HG03066 (cell line): ENCODE measurements at regions not wholly inside any gene's neighbourhood (a gene's known extent, or its start where the extent isn't known, plus 50 kb on each side); places are given as distances from the start of the nearest gene placed in this dataset.

ENCODE experiments used
- ATAC-seq: cut with Tn5 transposase; IDR thresholded peaks from one replicate; pipeline ENCODE4 v1.9.1; 2021; ENCODE audit warnings: low read depth; ENCODE audit not compliant: unreplicated experiment

DNA sequence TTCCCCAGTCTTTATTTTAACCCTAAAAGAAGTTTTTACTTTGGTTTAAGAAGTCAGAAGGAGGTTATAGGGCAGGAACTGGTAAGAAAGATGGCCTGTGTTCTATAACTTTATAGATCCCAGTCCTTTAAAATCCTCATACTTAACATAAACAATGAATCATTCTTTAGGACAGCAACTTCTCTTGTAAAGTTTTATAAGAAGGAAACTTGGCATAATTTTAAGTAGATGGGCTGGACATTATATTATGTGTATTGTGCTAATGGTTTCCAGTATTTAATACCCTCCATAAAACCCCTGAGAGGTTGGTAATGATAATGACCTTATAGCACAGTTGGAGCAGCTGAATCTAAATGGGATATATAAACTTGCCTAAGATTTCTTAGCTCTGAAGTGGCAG, 247.2 kb downstream of the FAM170A start:
- ATAC-seq: no peak

DNA sequence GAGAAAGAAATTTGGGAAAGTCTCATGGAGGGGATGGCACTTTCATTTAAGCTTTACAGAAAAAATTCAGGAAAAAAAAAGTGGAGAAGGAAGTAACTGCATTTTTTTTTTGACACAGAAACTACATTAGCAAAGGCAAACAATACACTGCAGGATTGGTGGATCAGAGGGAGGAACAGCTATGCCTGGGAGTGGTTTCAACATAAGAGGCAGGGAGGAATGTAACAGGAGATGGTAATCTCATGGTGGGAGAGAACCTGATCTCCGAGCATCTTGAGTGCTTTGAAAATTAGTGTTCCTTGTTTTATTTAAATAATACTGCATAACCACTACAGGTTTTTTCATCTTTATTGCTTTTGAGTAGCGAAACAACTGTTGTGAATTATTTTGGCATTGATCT, 249.4 kb downstream of the FAM170A start:
- ATAC-seq: no peak

DNA sequence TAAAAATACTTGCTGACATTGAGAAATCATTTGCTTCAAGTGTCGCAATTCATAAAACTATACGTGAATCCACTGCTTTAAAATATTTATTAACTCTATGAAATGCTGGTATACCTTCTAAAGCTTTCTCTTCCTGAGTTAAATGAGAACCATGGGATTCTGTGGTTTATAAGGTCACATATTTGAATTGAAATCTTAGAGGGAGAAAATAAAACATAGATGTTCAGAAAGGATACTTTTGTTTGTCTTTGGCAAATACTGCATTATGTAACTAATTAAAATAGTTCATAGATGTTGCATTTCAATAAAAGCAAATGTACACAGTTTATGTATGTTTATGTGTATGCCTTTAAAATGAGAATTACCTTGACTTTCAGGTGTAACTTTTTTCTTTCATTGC, 250.1 kb downstream of the FAM170A start:
- no peak for ATAC-seq

DNA sequence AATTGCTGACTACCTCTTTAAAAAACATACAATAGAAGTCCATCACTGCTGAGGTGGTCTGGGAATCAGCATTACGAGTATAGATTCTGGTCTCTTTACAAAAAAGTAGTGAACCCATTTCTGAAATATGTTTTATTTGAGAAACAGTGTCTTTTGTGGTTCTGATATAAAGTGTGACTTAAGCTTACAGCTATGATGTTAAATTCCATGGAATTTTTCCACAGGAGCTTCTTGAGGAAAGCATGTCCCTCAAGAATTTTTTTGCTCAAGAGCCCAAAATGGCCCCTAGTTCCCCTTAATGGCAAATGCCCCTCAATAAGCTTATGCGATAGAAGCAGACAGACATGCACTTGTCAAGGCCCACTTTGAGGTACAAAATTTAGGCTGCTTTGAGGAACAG, 265.7 kb downstream of the FAM170A start:
- no peak for ATAC-seq

DNA sequence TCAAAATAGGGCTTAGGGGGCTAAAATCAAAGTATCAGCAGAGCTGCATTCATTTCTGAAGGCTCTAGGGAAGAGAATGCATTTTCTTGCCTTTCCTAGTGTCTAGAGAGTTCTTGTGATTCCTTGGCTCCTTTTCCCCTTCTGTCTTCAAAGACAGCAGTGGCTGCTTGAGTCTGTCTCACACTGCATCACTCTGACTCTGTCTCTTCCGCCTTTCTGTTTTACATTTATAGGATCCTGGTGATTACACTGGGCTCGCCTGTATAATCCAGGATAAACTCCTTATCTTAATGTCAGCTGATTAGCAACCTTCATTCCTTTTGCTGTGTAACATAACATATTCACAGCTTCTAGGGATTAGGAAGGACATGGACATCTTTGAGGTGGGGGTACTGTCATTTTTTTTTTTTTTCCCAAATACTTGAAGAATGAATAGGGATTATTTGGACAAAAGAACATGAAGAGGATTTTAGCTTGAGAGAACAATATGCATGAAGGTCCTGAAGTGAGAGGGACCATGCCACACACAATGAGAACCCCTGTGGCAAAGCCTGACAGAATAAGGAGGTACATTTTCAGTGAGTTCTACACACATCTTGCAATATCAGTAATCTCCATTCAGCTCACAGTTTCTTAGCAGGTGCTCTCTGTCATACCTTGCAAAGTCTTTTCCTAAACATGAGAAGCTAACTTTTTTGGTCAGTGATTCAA, 267.6 kb downstream of the FAM170A start:
- ATAC-seq: no peak

DNA sequence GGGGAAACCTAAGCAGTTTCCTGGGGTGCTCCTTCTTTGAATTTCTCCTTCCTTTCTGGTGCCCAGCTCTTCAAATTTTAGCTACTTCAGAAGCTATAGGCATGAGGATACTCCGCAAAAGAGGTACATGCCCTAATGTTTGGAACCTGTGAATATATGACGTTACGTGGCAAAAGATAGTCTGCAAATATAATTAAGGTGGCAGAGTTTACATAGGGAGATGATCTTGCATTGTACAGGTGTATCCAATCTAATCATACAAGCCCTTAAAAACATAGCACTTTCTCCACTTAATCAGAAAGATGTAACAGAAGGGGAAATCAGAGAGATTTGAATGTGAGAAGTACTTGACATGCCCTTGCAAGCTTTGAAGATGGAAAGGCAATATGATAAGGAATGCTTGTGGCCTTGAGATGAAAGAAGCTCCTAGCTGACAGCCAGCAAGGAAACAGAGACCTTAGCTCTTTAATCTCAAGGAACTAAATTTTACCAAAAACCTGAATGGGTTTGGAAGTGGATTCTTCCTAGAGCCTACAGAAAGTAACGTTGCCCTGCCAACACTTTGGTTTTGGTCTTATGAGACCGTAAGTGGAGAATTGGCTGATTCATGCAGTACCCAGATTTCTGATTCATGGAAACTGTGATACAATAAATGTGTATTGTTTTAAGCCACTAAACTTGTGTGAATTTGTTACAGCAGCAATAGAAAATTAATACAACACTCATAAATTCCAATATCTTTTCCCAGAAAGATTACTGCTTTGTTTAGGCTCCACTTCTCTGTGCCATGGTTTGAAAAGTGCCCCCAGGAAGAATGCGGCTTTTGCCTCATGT, 268.4 kb downstream of the FAM170A start:
- no peak for ATAC-seq

DNA sequence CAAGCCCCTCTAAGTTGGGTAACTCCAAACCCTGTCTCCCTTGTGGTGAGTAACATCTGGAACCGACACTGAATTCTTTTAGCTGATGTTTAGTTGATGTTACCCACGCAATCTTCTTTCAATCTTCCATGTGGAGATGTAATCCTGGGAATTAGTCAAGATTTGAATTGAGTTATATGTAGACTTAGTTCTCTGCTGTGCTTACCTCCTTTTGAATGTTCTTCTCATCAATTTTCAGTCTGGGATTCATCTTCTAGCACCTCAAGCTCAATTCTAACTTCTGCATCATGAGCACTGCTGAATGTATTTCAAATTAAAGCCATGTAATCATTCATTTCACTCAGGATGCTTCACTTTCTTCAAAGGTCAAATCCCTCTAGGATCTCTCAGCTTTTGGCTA, 270.6 kb downstream of the FAM170A start:
- ATAC-seq: no peak

DNA sequence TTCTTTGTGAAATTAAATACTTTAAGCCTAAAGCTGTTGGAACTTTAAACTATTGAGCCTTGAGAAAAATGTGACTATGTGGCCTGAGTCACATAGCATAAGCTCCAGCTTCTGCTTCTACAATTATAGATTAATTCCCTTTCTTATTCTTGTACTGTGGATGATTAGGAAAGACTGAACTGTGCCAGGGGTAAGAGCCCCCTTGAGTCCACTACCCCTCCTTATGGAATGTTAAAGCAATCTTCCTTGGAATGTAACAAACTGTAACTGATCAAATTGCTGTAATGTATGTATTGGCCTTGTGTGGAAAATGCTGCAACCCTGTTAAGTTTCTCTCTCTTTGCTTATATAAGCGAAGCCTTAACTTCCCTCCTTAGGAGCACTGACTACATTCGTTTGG, 273.2 kb downstream of the FAM170A start:
- ATAC-seq: no peak

DNA sequence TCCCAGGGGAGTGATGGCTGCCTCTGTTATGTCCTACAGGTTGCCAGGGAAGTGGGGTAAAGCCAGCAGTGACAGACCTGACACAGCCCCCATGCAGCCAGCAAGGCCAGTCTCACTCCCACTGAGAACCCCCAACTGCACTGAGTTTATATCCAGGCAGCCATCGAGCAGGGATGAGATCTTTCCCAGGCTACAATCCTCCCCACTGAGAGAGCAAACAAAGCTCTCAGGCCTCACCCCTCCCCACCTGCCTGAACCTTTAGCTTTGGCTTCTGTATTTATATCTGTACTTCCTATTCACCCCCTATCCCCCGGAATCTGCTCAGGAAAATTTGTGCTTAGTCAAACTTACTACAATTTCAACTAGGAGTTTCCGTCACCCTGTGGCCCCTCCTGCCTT, 284.1 kb downstream of the FAM170A start:
- no peak for ATAC-seq

DNA sequence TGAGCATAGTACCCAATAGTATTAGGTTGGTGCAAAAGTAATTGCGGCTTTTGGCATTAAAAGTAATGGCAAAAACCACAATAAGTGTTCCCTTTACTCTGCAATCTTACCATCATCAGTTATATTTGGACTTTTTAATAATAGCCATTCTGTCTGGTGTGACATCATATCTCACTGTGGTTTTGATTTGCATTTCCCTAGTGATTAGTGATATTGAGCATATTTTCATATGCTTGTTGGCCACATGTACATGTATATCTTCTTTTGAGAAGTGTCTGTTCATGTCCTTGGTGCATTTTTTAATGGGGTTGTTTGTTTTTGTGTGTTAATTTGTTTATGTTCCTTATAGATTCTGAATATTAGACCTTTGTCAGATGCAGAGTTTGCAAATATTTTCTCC, 289.9 kb downstream of the FAM170A start:
- ATAC-seq: no peak

DNA sequence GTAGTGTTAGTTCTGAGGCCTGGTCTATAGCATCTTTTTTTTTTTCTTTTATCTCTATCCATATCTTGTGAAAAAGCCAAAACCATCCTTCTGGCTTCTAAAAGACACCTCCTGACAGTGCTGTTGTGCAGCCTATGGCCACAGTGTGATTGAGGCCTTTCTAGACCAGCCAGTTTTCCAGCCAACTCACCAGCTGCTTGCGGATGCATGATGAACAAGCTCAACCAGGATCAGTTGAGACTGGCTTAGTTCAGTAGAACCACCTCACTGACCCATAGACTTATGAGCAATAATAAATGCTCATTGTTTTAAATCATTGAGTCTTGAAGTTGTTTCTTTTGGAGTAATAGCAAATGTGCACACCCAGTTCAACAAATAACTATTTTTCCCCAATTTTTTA, 296.9 kb downstream of the FAM170A start:
- no peak for ATAC-seq

DNA sequence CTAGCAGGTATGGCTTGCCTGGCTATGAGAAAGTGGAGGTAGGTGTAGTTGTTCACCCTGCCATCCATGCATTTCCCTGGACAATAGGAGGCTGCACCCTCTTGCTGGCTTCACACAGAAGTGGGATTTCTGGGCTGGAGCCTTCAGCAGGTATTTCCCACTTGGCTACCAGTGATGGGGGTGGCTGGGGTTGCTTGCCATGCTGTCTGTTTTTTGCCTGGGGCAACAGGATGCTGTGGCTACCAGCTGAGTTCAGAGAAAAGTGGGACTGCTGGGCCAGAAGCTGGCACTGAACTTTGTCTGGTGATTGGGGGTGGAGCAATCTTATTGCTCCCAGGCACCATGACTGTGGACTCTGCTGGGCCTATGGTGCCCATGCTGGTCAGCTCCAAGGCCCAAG, 299.6 kb downstream of the FAM170A start:
- ATAC-seq: no peak

DNA sequence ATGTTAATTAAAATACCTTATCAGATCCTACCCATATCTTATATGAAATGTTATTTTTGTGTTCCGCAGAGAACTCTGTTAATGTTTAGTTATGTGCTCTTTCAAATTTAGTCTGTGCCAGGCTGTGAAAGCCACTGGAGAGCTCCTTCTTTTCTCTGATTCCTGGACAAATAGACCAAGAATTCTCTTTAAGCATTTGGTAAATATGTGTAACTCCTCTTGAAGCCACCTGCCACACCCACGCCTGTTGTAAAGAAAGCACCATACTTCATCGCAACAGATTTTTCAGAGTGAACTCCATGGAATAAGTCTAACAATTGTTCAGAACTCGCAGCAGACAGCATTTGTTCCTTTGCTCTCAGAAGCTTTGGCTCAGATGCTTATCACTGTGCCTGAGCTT, 301.1 kb downstream of the FAM170A start:
- no peak for ATAC-seq

DNA sequence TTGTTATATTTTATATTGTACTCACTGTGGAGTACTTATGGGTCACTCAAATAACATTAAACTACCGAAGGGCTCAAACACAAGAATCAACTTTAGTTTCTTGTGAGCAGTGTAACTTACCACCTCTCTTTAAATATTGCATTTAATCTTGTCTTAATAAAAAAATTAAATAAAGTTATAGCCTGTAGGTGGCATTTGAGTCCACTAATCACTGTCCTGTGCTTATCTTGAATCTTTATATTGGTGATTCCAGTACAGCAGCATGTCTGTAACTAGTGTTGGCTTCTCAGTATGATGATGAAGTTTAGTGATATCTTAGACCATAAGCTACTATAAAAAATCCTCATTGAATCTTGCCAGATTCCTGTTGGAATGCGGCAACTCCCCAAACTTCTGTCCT, 313.8 kb downstream of the FAM170A start:
- ATAC-seq: no peak

DNA sequence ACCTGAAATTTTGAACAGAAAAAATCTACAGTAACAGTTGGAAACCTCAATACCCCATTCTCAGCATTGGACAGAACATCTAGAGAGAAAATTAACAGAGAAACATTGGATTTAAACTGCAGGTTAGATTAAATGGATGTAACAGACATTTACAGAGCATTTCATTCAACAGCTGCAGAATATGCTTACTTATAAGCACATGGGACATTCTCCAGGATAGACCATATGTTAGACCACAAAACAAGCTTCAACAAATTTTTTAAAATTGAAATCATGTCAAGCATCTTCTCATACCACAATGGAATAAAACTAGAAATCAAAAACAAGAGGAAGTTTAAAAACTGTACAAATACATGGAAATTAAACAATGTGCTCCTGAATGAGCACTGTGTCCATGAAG, 316.3 kb downstream of the FAM170A start:
- no peak for ATAC-seq

DNA sequence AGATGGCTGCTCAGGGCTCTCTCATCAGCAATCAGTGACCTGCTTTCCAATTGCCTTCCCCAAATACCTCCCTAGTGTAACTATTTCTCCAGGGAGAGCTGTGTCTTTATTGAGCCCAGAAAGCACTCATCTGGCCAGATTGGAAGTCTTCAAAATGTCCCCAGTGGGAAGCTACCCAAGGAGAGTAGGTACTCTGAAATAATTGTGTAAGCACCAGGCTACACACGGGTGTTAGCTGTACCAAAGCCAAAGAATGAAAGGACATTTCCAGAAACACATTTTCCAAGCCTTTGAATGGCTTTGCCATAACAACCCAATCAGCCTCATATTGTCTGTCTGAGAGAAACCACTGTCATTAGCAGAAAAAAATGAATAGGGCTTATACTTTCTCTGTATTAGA, 318.8 kb downstream of the FAM170A start:
- no peak for ATAC-seq

DNA sequence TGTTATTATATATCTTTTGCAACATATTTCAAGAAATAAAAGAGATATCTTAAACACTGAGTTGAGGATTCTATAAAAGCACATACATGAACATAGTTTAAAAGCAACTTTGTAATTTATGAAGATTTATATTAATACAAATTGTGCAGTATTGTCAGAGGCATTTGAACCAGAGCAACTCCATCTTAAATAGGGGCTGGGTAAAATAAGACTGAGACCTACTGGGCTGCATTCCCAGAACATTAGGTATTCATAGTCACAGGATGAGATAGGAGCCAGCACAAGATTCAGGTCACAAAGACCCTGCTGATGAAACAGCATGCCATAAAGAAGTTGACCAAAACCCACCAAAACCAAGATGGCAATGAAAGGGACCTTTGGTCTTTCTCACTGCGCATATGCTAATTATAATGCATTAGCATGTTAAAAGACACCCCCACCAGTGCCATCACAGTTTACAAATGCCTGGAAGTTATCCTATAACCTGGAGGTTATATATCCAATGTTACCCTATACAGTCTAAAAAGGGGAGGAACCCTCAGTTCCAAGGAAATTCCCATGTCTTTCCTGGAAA, 320.2 kb downstream of the FAM170A start:
- ATAC-seq: no peak

DNA sequence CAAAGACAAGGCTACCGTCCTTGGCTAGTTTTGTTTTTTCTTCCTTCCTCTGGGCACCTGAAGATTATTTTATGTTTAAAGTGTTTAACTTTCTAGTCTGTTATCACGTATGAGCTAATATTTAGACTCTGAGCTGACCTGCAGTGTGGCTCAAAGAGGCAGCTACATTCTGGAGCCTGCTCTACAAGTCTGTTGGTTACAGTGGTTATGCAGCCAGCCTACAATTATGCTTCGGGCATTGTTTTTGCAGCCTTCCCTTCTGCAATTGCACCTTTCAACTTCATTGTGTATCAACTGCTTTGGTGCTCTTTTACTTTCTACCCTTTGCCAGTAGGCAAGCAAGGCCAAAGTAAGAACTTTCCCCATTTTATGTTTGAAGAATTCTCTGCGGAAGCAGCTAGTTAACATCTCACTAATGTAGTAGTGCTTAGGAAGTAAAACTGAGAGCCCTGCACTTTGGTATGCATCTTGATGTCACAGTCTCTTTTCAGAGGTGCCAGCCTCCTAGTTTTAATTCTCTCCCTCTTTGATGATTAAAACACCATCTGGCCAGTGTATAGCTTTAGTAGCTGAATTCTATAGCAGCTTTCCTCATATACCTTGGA, 322.1 kb downstream of the FAM170A start:
- no peak for ATAC-seq

DNA sequence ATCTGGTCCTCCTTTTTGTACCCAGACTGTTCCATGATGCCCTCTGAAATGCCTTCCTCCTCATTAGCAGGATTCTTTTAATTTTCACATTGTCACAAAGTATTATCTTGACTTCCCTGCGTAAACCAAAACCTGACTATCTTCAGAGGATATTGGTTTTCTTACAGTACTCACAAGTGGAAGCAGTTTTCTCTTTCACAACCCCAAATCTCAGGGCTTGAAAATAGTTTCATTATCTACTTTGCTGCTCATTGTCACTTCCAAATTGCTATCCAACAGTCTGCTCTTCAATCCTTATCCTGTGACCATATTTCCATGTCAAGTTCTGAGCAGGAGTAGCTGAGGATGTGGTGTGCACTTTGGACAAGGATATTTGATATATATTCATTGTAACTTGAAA, 324.1 kb downstream of the FAM170A start:
- no peak for ATAC-seq

DNA sequence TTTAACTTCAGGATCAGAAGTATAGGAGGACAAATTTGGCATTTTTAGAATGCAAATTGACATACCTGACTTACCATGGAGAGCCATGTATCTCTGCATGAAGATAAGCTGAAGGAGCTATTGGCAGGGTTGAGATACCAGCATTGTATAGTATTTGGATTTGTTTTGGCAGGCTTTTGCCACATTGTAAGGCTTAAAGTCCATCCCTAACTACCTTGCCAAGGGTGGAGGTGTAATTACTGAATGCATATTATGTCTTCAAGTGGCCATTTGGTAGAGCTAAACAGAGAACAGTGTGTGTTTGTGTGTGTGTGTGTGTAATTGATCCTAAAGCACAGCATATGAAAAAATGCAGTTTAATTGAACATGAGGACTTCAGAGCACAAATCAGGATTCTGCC, 324.7 kb downstream of the FAM170A start:
- no peak for ATAC-seq

DNA sequence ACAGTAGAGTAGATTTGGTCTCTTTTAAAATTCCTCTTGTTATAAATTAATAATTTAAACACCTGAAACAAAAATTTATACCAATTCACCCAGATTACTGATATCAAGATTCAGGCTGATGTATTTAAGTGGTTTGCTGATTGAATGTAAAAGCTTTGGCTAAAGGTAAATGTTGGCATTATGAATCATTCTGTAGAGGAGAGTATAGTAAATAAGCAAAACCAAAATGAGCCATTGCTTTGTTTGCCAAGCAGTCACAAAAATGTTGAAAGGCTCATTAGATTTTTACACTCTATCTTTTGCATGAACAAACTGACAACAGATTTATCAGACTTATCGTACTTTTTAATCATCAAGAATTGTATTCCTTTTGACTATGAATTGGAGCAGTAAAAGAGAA, 332.6 kb downstream of the FAM170A start:
- ATAC-seq: no peak
